SK-N-SH (cell line): ENCODE measurements at regions not wholly inside any gene's neighbourhood (a gene's known extent, or its start where the extent isn't known, plus 50 kb on each side); places are given as distances from the start of the nearest gene placed in this dataset.

Experiments used
- CTCF ChIA-PET: fragments of 300-600, 350-600 bp; formaldehyde crosslinking; extraction: SDS; loops from one replicate; lab custom pipeline; 2021; lab: Yijun Ruan, JAX
- POLR2A ChIA-PET: fragments of 350-600 bp; sonication (Branson Sonifier 250); formaldehyde crosslinking; extraction: SDS; loops from one replicate; lab custom pipeline; 2020; ENCODE audit warnings: antibody characterized with exemption, inconsistent platforms; lab: Yijun Ruan, JAX
- DNase-seq: peaks from one replicate; pipeline ENCODE4 v3.0.0; 2012
- H2AFZ ChIP-seq: fragments of 200-600 bp; sonication (generic); 2 replicates; pipeline ENCODE4 v1.8.1; 2016; ENCODE audit warnings: antibody characterized with exemption, mild to moderate bottlenecking, low read depth
- H3F3A ChIP-seq: fragments of 200-600 bp; sonication (generic); replicated peaks from 2 replicates; pipeline ENCODE3; 2016; ENCODE audit warnings: antibody characterized with exemption, mild to moderate bottlenecking; ENCODE audit not compliant: insufficient read depth
- H3K27ac ChIP-seq, 2 experiments: fragments of 200-500 bp in 1 of 2; fragments of 200-600 bp in 1 of 2; sonication (Bioruptor generic) in 1 of 2; sonication (generic), shearing (Covaris generic) in 1 of 2; 2 replicates each; pipeline versions ENCODE4 v1.5.1 to v1.6.1; 2014 to 2016; ENCODE audit warnings: low read depth in 2 of 2, inconsistent platforms in 1 of 2, low read length in 1 of 2, mild to moderate bottlenecking in 1 of 2, mixed read lengths in 1 of 2
- H3K27me3 ChIP-seq: fragments of 200-600 bp; sonication (generic), shearing (Covaris generic); 2 replicates; pipeline ENCODE4 v1.6.1; 2016; ENCODE audit warnings: mixed run types; ENCODE audit not compliant: insufficient read depth
- H3K36me3 ChIP-seq, 2 experiments: fragments of 200-500 bp in 1 of 2; fragments of 200-600 bp in 1 of 2; sonication (Bioruptor generic) in 1 of 2; sonication (generic) in 1 of 2; replicated peaks in 1 of 2; 2 replicates each; pipeline versions ENCODE3 to v1.5.1; 2014 to 2016; ENCODE audit warnings: low read length in 1 of 2, mild to moderate bottlenecking in 1 of 2; ENCODE audit not compliant: insufficient read depth in 2 of 2, control insufficient read depth in 1 of 2
- H3K4me1 ChIP-seq, 2 experiments: fragments of 200-500 bp in 1 of 2; fragments of 200-600 bp in 1 of 2; sonication (Bioruptor generic) in 1 of 2; sonication (generic), shearing (Covaris generic) in 1 of 2; 2 replicates each; pipeline versions ENCODE4 v1.5.1 to v1.6.1; 2014 to 2016; ENCODE audit warnings: low read depth in 1 of 2, low read length in 1 of 2, mixed run types in 1 of 2; ENCODE audit not compliant: insufficient read depth in 2 of 2, control insufficient read depth in 1 of 2
- H3K4me2 ChIP-seq: fragments of 200-600 bp; sonication (generic), shearing (Covaris generic); 2 replicates; pipeline ENCODE4 v1.6.1; 2017; ENCODE audit warnings: mixed run types
- H3K4me3 ChIP-seq, 2 experiments: fragments of 200-500 bp in 1 of 2; fragments of 200-600 bp in 1 of 2; sonication (Bioruptor generic) in 1 of 2; sonication (generic), shearing (Covaris generic) in 1 of 2; 2 replicates each; pipeline versions ENCODE4 v1.5.1 to v1.8.1; 2014 to 2016; ENCODE audit warnings: low read depth in 2 of 2, inconsistent platforms in 1 of 2, low read length in 1 of 2, mild to moderate bottlenecking in 1 of 2, mixed read lengths in 1 of 2, moderate library complexity in 1 of 2
- H3K79me2 ChIP-seq: fragments of 200-600 bp; sonication (generic); 2 replicates; pipeline ENCODE4 v1.8.1; 2017; ENCODE audit warnings: mild to moderate bottlenecking; ENCODE audit not compliant: insufficient read depth
- H3K9ac ChIP-seq: fragments of 200-600 bp; sonication (generic); 2 replicates; pipeline ENCODE4 v1.6.1; 2017; ENCODE audit warnings: mixed run types
- H3K9me2 ChIP-seq: fragments of 200-600 bp; sonication (generic); 2 replicates; pipeline ENCODE4 v1.6.1; 2017; ENCODE audit warnings: mixed run types
- H3K9me3 ChIP-seq: fragments of 200-600 bp; sonication (generic); 2 replicates; pipeline ENCODE4 v1.6.1; 2017; ENCODE audit warnings: mixed run types, mild to moderate bottlenecking, moderate library complexity
- H4K20me1 ChIP-seq: fragments of 200-600 bp; sonication (generic); 2 replicates; pipeline ENCODE4 v1.6.1; 2017; ENCODE audit warnings: mild to moderate bottlenecking, mixed run types; ENCODE audit not compliant: insufficient read depth
- FOSL2 ChIP-seq: IDR thresholded peaks from 2 replicates; pipeline ENCODE4 v1.4.0; 2012; ENCODE audit warnings: low read depth, mild to moderate bottlenecking, moderate library complexity, borderline replicate concordance
- FOXJ3 ChIP-seq: sonication (generic); formaldehyde crosslinking; IDR thresholded peaks from 2 replicates; pipeline ENCODE4 v1.5.1; 2020; ENCODE audit warnings: mild to moderate bottlenecking, missing genetic modification reagents
- IRF3 ChIP-seq: fragments of 150-350 bp; IDR thresholded peaks from 2 replicates; pipeline ENCODE4 v1.6.1; 2016; ENCODE audit warnings: mild to moderate bottlenecking, low read depth, low read length
- MAX ChIP-seq: IDR thresholded peaks from 2 replicates; pipeline ENCODE4 v1.4.0; 2012; ENCODE audit warnings: low read depth
- NRF1 ChIP-seq: IDR thresholded peaks from 2 replicates; pipeline ENCODE4 v1.6.1; 2012; ENCODE audit warnings: low read depth, mild to moderate bottlenecking, low read length
- RAD21 ChIP-seq: IDR thresholded peaks from 2 replicates; pipeline ENCODE4 v1.6.1; 2012; ENCODE audit warnings: mild to moderate bottlenecking, low read length
- RCOR1 ChIP-seq: fragments of 150-350 bp; IDR thresholded peaks from 2 replicates; pipeline ENCODE4 v1.6.1; 2017; ENCODE audit warnings: antibody characterized with exemption, low read length
- RXRA ChIP-seq: IDR thresholded peaks from 2 replicates; pipeline ENCODE4 v1.4.0; 2012; ENCODE audit warnings: low read depth, mild to moderate bottlenecking, borderline replicate concordance
- SMC3 ChIP-seq: IDR thresholded peaks from 2 replicates; pipeline ENCODE4 v1.6.1; 2012; ENCODE audit warnings: low read depth, low read length, improper control_type of control experiment
- TAF1 ChIP-seq: IDR thresholded peaks from 2 replicates; pipeline ENCODE4 v1.6.1; 2012; ENCODE audit warnings: low read depth, mild to moderate bottlenecking, low read length, moderate library complexity, borderline replicate concordance
- TEAD4 ChIP-seq: IDR thresholded peaks from 2 replicates; pipeline ENCODE4 v1.4.0; 2012; ENCODE audit warnings: mild to moderate bottlenecking, borderline replicate concordance; ENCODE audit not compliant: insufficient read depth
- WGBS: methylation state at CpG from one replicate; pipeline ENCODE4 v1.1.6; 2017; ENCODE audit warnings: low lambda C conversion rate; 5-methylcytosine and 5-hydroxymethylcytosine counted together
- TF ChIP-seq, protein P1 (sequence below): IDR thresholded peaks from 2 replicates; pipeline ENCODE4 v1.6.1; 2012; ENCODE audit warnings: mild to moderate bottlenecking, low read depth, low read length, moderate library complexity
- TF ChIP-seq, protein P2 (sequence below): fragments of 200-600 bp; sonication (generic); IDR thresholded peaks from 2 replicates; pipeline ENCODE4 v1.6.1; 2017; ENCODE audit warnings: antibody characterized with exemption, mild to moderate bottlenecking, moderate library complexity

DNA sequence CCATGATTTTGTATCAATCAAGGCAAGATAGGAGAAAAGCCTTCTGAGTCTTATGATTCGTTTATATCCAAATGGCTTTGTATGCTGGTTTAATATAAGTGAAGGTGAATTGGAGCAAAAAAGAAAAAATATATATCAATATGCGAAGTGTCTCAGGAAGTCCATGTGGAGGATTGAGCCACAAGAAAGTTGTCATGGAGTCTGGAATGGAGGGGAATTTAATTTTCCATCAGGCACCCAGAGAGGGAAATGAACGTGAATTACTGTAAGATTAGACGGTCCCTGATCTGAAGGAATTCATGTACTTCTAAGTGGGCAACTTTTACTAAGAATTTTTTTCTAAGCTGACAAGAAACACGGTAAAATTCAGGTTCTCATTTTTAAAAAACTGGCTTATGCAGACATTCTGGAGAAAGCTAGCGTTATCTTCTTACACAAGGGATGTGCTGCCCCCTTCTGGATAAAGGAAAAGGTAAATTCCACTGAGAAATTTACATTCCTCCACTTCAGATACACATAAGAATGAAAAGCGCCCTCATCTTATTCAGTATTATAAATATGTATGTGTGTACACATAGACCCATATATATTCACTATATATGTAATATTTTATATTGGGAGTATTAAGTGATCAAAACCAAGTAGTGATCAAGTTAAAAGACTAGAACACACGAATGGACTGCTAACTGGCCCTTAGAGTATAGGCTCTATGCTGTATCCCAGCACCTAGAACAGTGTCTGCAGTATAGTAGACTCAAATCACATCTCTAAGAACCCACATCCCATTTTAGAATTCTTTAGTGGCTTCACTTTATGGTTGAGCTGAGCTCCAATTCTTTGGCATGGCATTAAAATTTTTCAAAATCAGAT is 289.0 kb upstream of the TFPI start:
- Histone ChIP-seq H3K4me3 (no peak overlapping the region; a peak in 1 of 4 replicates), H2AFZ (peak overlapping the region; percentile 68; the same call in 1 of the 2 replicates), H3K27me3 (no peaks in the 10 kb centered on the region), H3K27ac (no peak overlapping the region), H3K79me2 (no peaks in the 10 kb centered on the region), H3K4me2 (no peak overlapping the region), H3F3A (peaks cover 3% of the 10 kb centered on the region), H3K36me3 (no peaks in the 10 kb centered on the region), H3K9ac (no peak overlapping the region), H3K9me2 (no peaks in the 10 kb centered on the region), H4K20me1 (no peaks in the 10 kb centered on the region), H3K4me1 (no peaks in the 10 kb centered on the region), H3K9me3 (no peaks in the 10 kb centered on the region)
- no peak for TF ChIP-seq RCOR1
- peak; percentile 77 for TF ChIP-seq RAD21
- TF ChIP-seq, protein P1, sequence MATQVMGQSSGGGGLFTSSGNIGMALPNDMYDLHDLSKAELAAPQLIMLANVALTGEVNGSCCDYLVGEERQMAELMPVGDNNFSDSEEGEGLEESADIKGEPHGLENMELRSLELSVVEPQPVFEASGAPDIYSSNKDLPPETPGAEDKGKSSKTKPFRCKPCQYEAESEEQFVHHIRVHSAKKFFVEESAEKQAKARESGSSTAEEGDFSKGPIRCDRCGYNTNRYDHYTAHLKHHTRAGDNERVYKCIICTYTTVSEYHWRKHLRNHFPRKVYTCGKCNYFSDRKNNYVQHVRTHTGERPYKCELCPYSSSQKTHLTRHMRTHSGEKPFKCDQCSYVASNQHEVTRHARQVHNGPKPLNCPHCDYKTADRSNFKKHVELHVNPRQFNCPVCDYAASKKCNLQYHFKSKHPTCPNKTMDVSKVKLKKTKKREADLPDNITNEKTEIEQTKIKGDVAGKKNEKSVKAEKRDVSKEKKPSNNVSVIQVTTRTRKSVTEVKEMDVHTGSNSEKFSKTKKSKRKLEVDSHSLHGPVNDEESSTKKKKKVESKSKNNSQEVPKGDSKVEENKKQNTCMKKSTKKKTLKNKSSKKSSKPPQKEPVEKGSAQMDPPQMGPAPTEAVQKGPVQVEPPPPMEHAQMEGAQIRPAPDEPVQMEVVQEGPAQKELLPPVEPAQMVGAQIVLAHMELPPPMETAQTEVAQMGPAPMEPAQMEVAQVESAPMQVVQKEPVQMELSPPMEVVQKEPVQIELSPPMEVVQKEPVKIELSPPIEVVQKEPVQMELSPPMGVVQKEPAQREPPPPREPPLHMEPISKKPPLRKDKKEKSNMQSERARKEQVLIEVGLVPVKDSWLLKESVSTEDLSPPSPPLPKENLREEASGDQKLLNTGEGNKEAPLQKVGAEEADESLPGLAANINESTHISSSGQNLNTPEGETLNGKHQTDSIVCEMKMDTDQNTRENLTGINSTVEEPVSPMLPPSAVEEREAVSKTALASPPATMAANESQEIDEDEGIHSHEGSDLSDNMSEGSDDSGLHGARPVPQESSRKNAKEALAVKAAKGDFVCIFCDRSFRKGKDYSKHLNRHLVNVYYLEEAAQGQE: no peak
- TF ChIP-seq MAX: no peak
- no peak for TF ChIP-seq IRF3
- TF ChIP-seq TAF1: no peak
- no peak for TF ChIP-seq NRF1
- TF ChIP-seq TEAD4: peak; percentile 32; the same call in 1 of the 2 replicates
- TF ChIP-seq, protein P2, sequence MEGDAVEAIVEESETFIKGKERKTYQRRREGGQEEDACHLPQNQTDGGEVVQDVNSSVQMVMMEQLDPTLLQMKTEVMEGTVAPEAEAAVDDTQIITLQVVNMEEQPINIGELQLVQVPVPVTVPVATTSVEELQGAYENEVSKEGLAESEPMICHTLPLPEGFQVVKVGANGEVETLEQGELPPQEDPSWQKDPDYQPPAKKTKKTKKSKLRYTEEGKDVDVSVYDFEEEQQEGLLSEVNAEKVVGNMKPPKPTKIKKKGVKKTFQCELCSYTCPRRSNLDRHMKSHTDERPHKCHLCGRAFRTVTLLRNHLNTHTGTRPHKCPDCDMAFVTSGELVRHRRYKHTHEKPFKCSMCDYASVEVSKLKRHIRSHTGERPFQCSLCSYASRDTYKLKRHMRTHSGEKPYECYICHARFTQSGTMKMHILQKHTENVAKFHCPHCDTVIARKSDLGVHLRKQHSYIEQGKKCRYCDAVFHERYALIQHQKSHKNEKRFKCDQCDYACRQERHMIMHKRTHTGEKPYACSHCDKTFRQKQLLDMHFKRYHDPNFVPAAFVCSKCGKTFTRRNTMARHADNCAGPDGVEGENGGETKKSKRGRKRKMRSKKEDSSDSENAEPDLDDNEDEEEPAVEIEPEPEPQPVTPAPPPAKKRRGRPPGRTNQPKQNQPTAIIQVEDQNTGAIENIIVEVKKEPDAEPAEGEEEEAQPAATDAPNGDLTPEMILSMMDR: peak; percentile 81
- peak; percentile 67 for TF ChIP-seq SMC3
- TF ChIP-seq RXRA: no peak
- no peak for TF ChIP-seq FOXJ3 (CRISPR knock-in tag)
- no peak for TF ChIP-seq FOSL2
- 61% methylated on average over 8 of the region's 8 CpGs for WGBS
- DNase-seq: peak; percentile 15
- POLR2A ChIA-PET: no interaction called here
- CTCF ChIA-PET: interaction anchor here (0.6 to 4.2 kb wide), 17 partner anchors 8 to 1649 kb away, joined by 3 to 33 read pairs (median 4); no protein-coding TSS in a partner anchor
